Endothelial cell (in vitro differentiated cells): ENCODE measurements at regions not wholly inside any gene's neighbourhood (a gene's known extent, or its start where the extent isn't known, plus 50 kb on each side); places are given as distances from the start of the nearest gene placed in this dataset.
A peak's percentile ranks its signal among the peaks of the same experiment; 100 is the strongest.
"Not testable (repeated sequence)": the region's sequence is repeated elsewhere in the genome, so short reads cannot be mapped to it uniquely, and the experiment has no call there.

Experiments
- DNase-seq: peaks from one replicate; pipeline ENCODE4 v3.0.0; 2021; ENCODE audit warnings: low spot score
- H3K27ac Mint-ChIP-seq: one replicate; pipeline ENCODE4 v1.8.0; 2021; ENCODE audit warnings: mixed read lengths, inconsistent platforms; ENCODE audit not compliant: unreplicated experiment
- H3K27me3 Mint-ChIP-seq: one replicate; pipeline ENCODE4 v1.8.0; 2021; ENCODE audit warnings: mild to moderate bottlenecking, moderate library complexity, mixed read lengths, inconsistent platforms; ENCODE audit not compliant: unreplicated experiment
- H3K36me3 Mint-ChIP-seq: one replicate; pipeline ENCODE4 v1.8.0; 2021; ENCODE audit warnings: mild to moderate bottlenecking, low read depth, mixed read lengths, inconsistent platforms; ENCODE audit not compliant: unreplicated experiment
- H3K4me1 Mint-ChIP-seq: one replicate; pipeline ENCODE4 v1.8.0; 2021; ENCODE audit warnings: mild to moderate bottlenecking, mixed read lengths, inconsistent platforms; ENCODE audit not compliant: unreplicated experiment
- H3K4me3 Mint-ChIP-seq: one replicate; pipeline ENCODE4 v1.8.0; 2021; ENCODE audit warnings: mild to moderate bottlenecking, mixed read lengths, inconsistent platforms; ENCODE audit not compliant: unreplicated experiment
- H3K9me3 Mint-ChIP-seq: one replicate; pipeline ENCODE4 v1.8.0; 2021; ENCODE audit warnings: mixed read lengths, inconsistent platforms; ENCODE audit not compliant: unreplicated experiment

GRCh38 chr20:64327223-64327549 lies 71.6 kb downstream of the PCMTD2 start:
- not testable (repeated sequence) for H3K9me3 Mint-ChIP-seq, H3K27ac Mint-ChIP-seq, H3K4me3 Mint-ChIP-seq, H3K36me3 Mint-ChIP-seq, DNase-seq, H3K4me1 Mint-ChIP-seq, H3K27me3 Mint-ChIP-seq

GRCh38 chr20:64327550-64328317 lies 72.2 kb downstream of the PCMTD2 start:
- peak; percentile 39 for DNase-seq

GRCh38 chr20:64328595-64329250 lies 73.2 kb downstream of the PCMTD2 start:
- not testable (repeated sequence) for H3K4me3 Mint-ChIP-seq

More at GRCh38 chr20:64327550-64328317, 72.2 kb downstream of the PCMTD2 start:
- H3K27me3 Mint-ChIP-seq, H3K4me1 Mint-ChIP-seq, H3K4me3 Mint-ChIP-seq, H3K9me3 Mint-ChIP-seq, H3K27ac Mint-ChIP-seq, H3K36me3 Mint-ChIP-seq: not testable (repeated sequence)

GRCh38 chr20:64332627-64333026 lies 77.1 kb downstream of the PCMTD2 start:
- not testable (repeated sequence) for H3K36me3 Mint-ChIP-seq, H3K27ac Mint-ChIP-seq, H3K4me3 Mint-ChIP-seq, DNase-seq, H3K4me1 Mint-ChIP-seq, H3K9me3 Mint-ChIP-seq, H3K27me3 Mint-ChIP-seq

More at GRCh38 chr20:64328595-64329250, 73.2 kb downstream of the PCMTD2 start:
- not testable (repeated sequence) for H3K27me3 Mint-ChIP-seq, H3K9me3 Mint-ChIP-seq, DNase-seq, H3K36me3 Mint-ChIP-seq, H3K27ac Mint-ChIP-seq, H3K4me1 Mint-ChIP-seq
